IMR-90 (cell line): ENCODE measurements at regions not wholly inside any gene's neighbourhood (a gene's known extent, or its start where the extent isn't known, plus 50 kb on each side); places are given as distances from the start of the nearest gene placed in this dataset.

Source experiments
- ATAC-seq: fragments of 200-7000 bp; cut with Tn5 transposase; 2 replicates; pipeline ENCODE4 v1.9.1; 2020; ENCODE audit warnings: low read depth, mild to moderate bottlenecking, moderate library complexity
- BruUV-seq: library from RNA; stranded (reverse); fragments of 400-500 nt; replicated peaks from 2 replicates; lab custom pipeline; 2021; lab: Mats Ljungman, UMichigan
- CTCF ChIA-PET: fragments of 300-600 bp; formaldehyde crosslinking; extraction: SDS; loops from one replicate; lab custom pipeline; 2021; ENCODE audit warnings: antibody characterized with exemption; lab: Yijun Ruan, JAX
- POLR2A ChIA-PET: fragments of 300-600 bp; sonication (Branson Sonifier 250); formaldehyde crosslinking; loops from one replicate; lab custom pipeline; 2022; ENCODE audit warnings: antibody characterized with exemption; ENCODE audit not compliant: unreplicated experiment; lab: Charles Lee
- DNase-seq: peaks from one replicate; pipeline ENCODE4 v3.0.0; 2013
- H2AFZ ChIP-seq: replicated peaks from 2 replicates; pipeline ENCODE3; 2013; ENCODE audit warnings: low read length, mild to moderate bottlenecking; ENCODE audit not compliant: poor library complexity
- H2AK5ac ChIP-seq: 2 replicates; pipeline ENCODE4 v1.6.1; 2013; ENCODE audit warnings: low read depth, low read length, inconsistent platforms
- H2AK9ac ChIP-seq: replicated peaks from 2 replicates; pipeline ENCODE3; 2013; ENCODE audit warnings: mild to moderate bottlenecking, low read depth, low read length, moderate library complexity; ENCODE audit not compliant: poor library complexity
- H2BK120ac ChIP-seq: 2 replicates; pipeline ENCODE4 v1.6.1; 2013; ENCODE audit warnings: low read depth, low read length, inconsistent platforms
- H2BK15ac ChIP-seq: 3 replicates; pipeline ENCODE4 v1.6.1; 2013; ENCODE audit warnings: low read depth, low read length, inconsistent platforms
- H2BK20ac ChIP-seq: 2 replicates; pipeline ENCODE4 v1.6.1; 2013; ENCODE audit warnings: low read depth, mild to moderate bottlenecking, inconsistent platforms, low read length, moderate library complexity
- H2BK5ac ChIP-seq: 2 replicates; pipeline ENCODE4 v1.6.1; 2013; ENCODE audit warnings: mild to moderate bottlenecking, low read depth, low read length, inconsistent platforms; ENCODE audit not compliant: poor library complexity, severe bottlenecking
- H3K14ac ChIP-seq: replicated peaks from 2 replicates; pipeline ENCODE4 v1.6.1; 2013; ENCODE audit warnings: low read depth, low read length, inconsistent platforms
- H3K18ac ChIP-seq: 2 replicates; pipeline ENCODE4 v1.6.1; 2013; ENCODE audit warnings: low read depth, low read length, control low read depth
- H3K23ac ChIP-seq: 2 replicates; pipeline ENCODE4 v1.6.1; 2013; ENCODE audit warnings: low read depth, low read length, inconsistent platforms
- H3K27ac ChIP-seq: 2 replicates; pipeline ENCODE4 v1.5.1; 2013; ENCODE audit warnings: mild to moderate bottlenecking, control low read depth, low read length; ENCODE audit not compliant: insufficient read depth
- H3K27me3 ChIP-seq: 2 replicates; pipeline ENCODE4 v1.6.1; 2013; ENCODE audit warnings: low read length; ENCODE audit not compliant: control insufficient read depth, insufficient read depth
- H3K36me3 ChIP-seq: 2 replicates; pipeline ENCODE4 v1.6.1; 2013; ENCODE audit warnings: low read length, mixed read lengths; ENCODE audit not compliant: control insufficient read depth, insufficient read depth
- H3K4ac ChIP-seq: 2 replicates; pipeline ENCODE4 v1.6.1; 2013; ENCODE audit warnings: low read depth, low read length, inconsistent platforms
- H3K4me1 ChIP-seq: 2 replicates; pipeline ENCODE4 v1.6.1; 2013; ENCODE audit warnings: low read length, mixed read lengths; ENCODE audit not compliant: control insufficient read depth, insufficient read depth
- H3K4me2 ChIP-seq: 2 replicates; pipeline ENCODE4 v1.6.1; 2013; ENCODE audit warnings: low read depth, mild to moderate bottlenecking, control low read depth, low read length, moderate library complexity
- H3K4me3 ChIP-seq: 2 replicates; pipeline ENCODE4 v1.5.1; 2013; ENCODE audit warnings: low read depth, mild to moderate bottlenecking, control low read depth, low read length, moderate library complexity; ENCODE audit not compliant: insufficient read depth
- H3K56ac ChIP-seq: 2 replicates; pipeline ENCODE4 v1.6.1; 2013; ENCODE audit warnings: low read length, inconsistent platforms; ENCODE audit not compliant: insufficient read depth; ENCODE audit errors: extremely low read depth
- H3K79me1 ChIP-seq, 2 experiments: 2 replicates each; pipeline ENCODE4 v1.6.1; 2013; ENCODE audit warnings: low read length in 2 of 2, inconsistent platforms in 1 of 2, low read depth in 1 of 2
- H3K9ac ChIP-seq: 2 replicates; pipeline ENCODE4 v1.6.1; 2013; ENCODE audit warnings: low read depth, low read length, control low read depth
- H3K9me1 ChIP-seq: 2 replicates; pipeline ENCODE4 v1.6.1; 2013; ENCODE audit warnings: low read length, inconsistent platforms; ENCODE audit not compliant: insufficient read depth
- H3K9me3 ChIP-seq: 2 replicates; pipeline ENCODE4 v1.6.1; 2013; ENCODE audit warnings: low read length; ENCODE audit not compliant: control insufficient read depth, insufficient read depth
- H4K20me1 ChIP-seq: 2 replicates; pipeline ENCODE4 v1.6.1; 2013; ENCODE audit warnings: low read length, inconsistent platforms; ENCODE audit not compliant: insufficient read depth
- H4K5ac ChIP-seq: 2 replicates; pipeline ENCODE4 v1.6.1; 2013; ENCODE audit warnings: mild to moderate bottlenecking, low read depth, low read length, control low read depth
- H4K8ac ChIP-seq, 2 experiments: 2 replicates each; pipeline ENCODE4 v1.6.1; 2013; ENCODE audit warnings: low read depth in 2 of 2, low read length in 2 of 2, control low read depth in 1 of 2, inconsistent platforms in 1 of 2
- H4K91ac ChIP-seq: 2 replicates; pipeline ENCODE4 v1.6.1; 2013; ENCODE audit warnings: low read depth, low read length, inconsistent platforms; ENCODE audit not compliant: insufficient read depth
- BHLHE40 ChIP-seq: fragments of 150-350 bp; IDR thresholded peaks from 2 replicates; pipeline ENCODE4 v1.6.1; 2016; ENCODE audit warnings: mild to moderate bottlenecking, low read depth, low read length
- CEBPB ChIP-seq: IDR thresholded peaks from 2 replicates; pipeline ENCODE4 v1.6.1; 2012; ENCODE audit warnings: low read depth, low read length, improper control_type of control experiment
- CHD1 ChIP-seq: IDR thresholded peaks from 2 replicates; pipeline ENCODE4 v1.6.1; 2012; ENCODE audit warnings: low read depth, low read length, improper control_type of control experiment
- FOS ChIP-seq: fragments of 150-350 bp; IDR thresholded peaks from 2 replicates; pipeline ENCODE4 v1.6.1; 2016; ENCODE audit warnings: low read depth, low read length
- MAFK ChIP-seq: IDR thresholded peaks from 2 replicates; pipeline ENCODE4 v1.6.1; 2012; ENCODE audit warnings: low read depth, low read length, improper control_type of control experiment
- MAZ ChIP-seq: IDR thresholded peaks from 2 replicates; pipeline ENCODE4 v1.6.1; 2012; ENCODE audit warnings: low read depth, mild to moderate bottlenecking, low read length, improper control_type of control experiment, moderate library complexity, borderline replicate concordance
- MXI1 ChIP-seq: IDR thresholded peaks from 2 replicates; pipeline ENCODE4 v1.6.1; 2012; ENCODE audit warnings: low read depth, mild to moderate bottlenecking, low read length, moderate library complexity, borderline replicate concordance
- NFE2L2 ChIP-seq: fragments of 150-350 bp; IDR thresholded peaks from 2 replicates; pipeline ENCODE4 v1.6.1; 2016; ENCODE audit warnings: low read depth, mild to moderate bottlenecking, low read length
- POLR2A ChIP-seq: IDR thresholded peaks from 2 replicates; pipeline ENCODE4 v1.6.1; 2012; ENCODE audit warnings: mild to moderate bottlenecking, low read depth, low read length
- RAD21 ChIP-seq: IDR thresholded peaks from 2 replicates; pipeline ENCODE4 v1.6.1; 2012; ENCODE audit warnings: low read length, improper control_type of control experiment
- RCOR1 ChIP-seq: IDR thresholded peaks from 2 replicates; pipeline ENCODE4 v1.6.1; 2012; ENCODE audit warnings: mild to moderate bottlenecking, low read length, improper control_type of control experiment; ENCODE audit not compliant: insufficient replicate concordance
- RFX5 ChIP-seq: IDR thresholded peaks from 2 replicates; pipeline ENCODE4 v1.8.0; 2012; ENCODE audit warnings: low read depth, mild to moderate bottlenecking, low read length, moderate library complexity
- SMC3 ChIP-seq: fragments of 150-350 bp; IDR thresholded peaks from 2 replicates; pipeline ENCODE4 v1.6.1; 2016; ENCODE audit warnings: low read depth, mild to moderate bottlenecking, antibody characterized with exemption, low read length, moderate library complexity
- WGBS, 2 experiments: methylation state at CpG; one replicate each; pipeline versions ENCODE4 v1.1.5 to v1.1.7; 2013; ENCODE audit warnings: missing lambda C conversion rate in 2 of 2; ENCODE audit not compliant: insufficient read length in 1 of 2; ENCODE audit errors: extremely low coverage in 2 of 2; 5-methylcytosine and 5-hydroxymethylcytosine counted together
- dilution Hi-C: fragments of 300-500 bp; cut with HindIII; formaldehyde crosslinking; loops from one replicate; pipeline ENCODE4 v1.14.3; 2018; ENCODE audit warnings: low sequenced_read_pairs; ENCODE audit not compliant: unreplicated experiment
- in situ Hi-C: fragments of 300-500 bp; cut with MboI; formaldehyde crosslinking; loops from 3 replicates; pipeline ENCODE4 v1.14.3; 2019; ENCODE audit warnings: low sequenced_read_pairs, inconsistent platforms, mixed read lengths
- intact Hi-C: fragments of 100-400 bp; cut with micrococcal nuclease; formaldehyde crosslinking; loops from 2 replicates; pipeline ENCODE4 v1.10.0; 2022
- TF ChIP-seq, protein P1 (sequence below): fragments of 150-350 bp; IDR thresholded peaks from 2 replicates; pipeline ENCODE4 v1.6.1; 2017; ENCODE audit warnings: mild to moderate bottlenecking, antibody characterized with exemption, low read length, low read depth
- TF ChIP-seq, protein P2 (sequence below): conservative IDR thresholded peaks from 2 replicates; pipeline ENCODE4 v1.5.1; 2012; ENCODE audit warnings: mild to moderate bottlenecking, low read depth, low read length, improper control_type of control experiment
- TF ChIP-seq, protein P3 (sequence below): fragments of 150-350 bp; IDR thresholded peaks from 2 replicates; pipeline ENCODE4 v1.6.1; 2016; ENCODE audit warnings: low read depth, mild to moderate bottlenecking, low read length, moderate library complexity, borderline replicate concordance

DNA sequence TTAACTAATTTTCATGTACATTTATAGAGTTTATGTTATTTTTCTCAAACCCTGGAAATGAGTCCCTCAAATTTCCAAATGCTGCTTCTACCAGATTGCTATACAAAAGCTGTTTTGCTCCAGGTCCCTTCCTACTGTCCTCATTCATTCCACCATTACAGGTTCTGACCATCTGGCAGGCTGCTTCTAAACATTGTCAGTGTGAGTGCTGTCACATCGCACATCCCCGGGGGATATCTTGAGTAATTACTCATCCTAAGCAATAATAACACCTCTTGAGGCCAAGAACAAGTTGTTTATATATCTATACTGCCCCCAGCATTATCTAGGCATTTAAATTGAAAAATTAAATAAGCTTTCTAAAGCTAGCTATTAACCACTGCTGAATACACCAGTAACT, 1675.3 kb upstream of the CDH6 start:
- Histone ChIP-seq H4K5ac (no peak overlapping the region), H2BK5ac (no peak overlapping the region), H3K9ac (no peak overlapping the region), H3K14ac (no peak overlapping the region), H3K23ac (no peak overlapping the region), H2BK120ac (no peak overlapping the region), H3K4me3 (no peak overlapping the region), H4K8ac (no peak overlapping the region), H3K27me3 (no peaks in the 10 kb centered on the region), H4K20me1 (no peaks in the 10 kb centered on the region), H3K4ac (no peak overlapping the region), H2BK15ac (no peak overlapping the region), H3K36me3 (no peaks in the 10 kb centered on the region), H2AK5ac (no peak overlapping the region), H3K4me2 (no peak overlapping the region), H3K9me3 (peaks cover 6% of the 10 kb centered on the region), H3K56ac (no peak overlapping the region), H4K91ac (no peak overlapping the region), H3K9me1 (no peaks in the 10 kb centered on the region), H2BK20ac (no peak overlapping the region), H3K79me1 (no peaks in the 10 kb centered on the region), H3K27ac (no peak overlapping the region), H3K18ac (no peak overlapping the region), H2AFZ (no peak overlapping the region), H3K4me1 (no peaks in the 10 kb centered on the region), H2AK9ac (no peak overlapping the region)
- POLR2A ChIA-PET: no interaction called here
- dilution Hi-C loops (no loop called here), intact Hi-C loops (no loop called here), in situ Hi-C loops (no loop called here)
- WGBS, 2 experiments: no CpG with 5 or more reads among the region's 2 CpGs
- no peak for DNase-seq
- BruUV-seq: no TSS peak
- no peak for ATAC-seq
- CTCF ChIA-PET: interaction anchor here (0.6 kb wide), 1 partner anchor 197 kb away, joined by 3 read pairs; no protein-coding TSS in a partner anchor
- TF ChIP-seq, protein P1, sequence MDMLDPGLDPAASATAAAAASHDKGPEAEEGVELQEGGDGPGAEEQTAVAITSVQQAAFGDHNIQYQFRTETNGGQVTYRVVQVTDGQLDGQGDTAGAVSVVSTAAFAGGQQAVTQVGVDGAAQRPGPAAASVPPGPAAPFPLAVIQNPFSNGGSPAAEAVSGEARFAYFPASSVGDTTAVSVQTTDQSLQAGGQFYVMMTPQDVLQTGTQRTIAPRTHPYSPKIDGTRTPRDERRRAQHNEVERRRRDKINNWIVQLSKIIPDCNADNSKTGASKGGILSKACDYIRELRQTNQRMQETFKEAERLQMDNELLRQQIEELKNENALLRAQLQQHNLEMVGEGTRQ: no peak
- TF ChIP-seq CHD1: no peak
- no peak for TF ChIP-seq SMC3
- TF ChIP-seq, protein P2, sequence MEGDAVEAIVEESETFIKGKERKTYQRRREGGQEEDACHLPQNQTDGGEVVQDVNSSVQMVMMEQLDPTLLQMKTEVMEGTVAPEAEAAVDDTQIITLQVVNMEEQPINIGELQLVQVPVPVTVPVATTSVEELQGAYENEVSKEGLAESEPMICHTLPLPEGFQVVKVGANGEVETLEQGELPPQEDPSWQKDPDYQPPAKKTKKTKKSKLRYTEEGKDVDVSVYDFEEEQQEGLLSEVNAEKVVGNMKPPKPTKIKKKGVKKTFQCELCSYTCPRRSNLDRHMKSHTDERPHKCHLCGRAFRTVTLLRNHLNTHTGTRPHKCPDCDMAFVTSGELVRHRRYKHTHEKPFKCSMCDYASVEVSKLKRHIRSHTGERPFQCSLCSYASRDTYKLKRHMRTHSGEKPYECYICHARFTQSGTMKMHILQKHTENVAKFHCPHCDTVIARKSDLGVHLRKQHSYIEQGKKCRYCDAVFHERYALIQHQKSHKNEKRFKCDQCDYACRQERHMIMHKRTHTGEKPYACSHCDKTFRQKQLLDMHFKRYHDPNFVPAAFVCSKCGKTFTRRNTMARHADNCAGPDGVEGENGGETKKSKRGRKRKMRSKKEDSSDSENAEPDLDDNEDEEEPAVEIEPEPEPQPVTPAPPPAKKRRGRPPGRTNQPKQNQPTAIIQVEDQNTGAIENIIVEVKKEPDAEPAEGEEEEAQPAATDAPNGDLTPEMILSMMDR: no peak
- TF ChIP-seq, protein P3, sequence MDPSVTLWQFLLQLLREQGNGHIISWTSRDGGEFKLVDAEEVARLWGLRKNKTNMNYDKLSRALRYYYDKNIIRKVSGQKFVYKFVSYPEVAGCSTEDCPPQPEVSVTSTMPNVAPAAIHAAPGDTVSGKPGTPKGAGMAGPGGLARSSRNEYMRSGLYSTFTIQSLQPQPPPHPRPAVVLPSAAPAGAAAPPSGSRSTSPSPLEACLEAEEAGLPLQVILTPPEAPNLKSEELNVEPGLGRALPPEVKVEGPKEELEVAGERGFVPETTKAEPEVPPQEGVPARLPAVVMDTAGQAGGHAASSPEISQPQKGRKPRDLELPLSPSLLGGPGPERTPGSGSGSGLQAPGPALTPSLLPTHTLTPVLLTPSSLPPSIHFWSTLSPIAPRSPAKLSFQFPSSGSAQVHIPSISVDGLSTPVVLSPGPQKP: no peak
- TF ChIP-seq FOS: no peak
- TF ChIP-seq RAD21: no peak
- no peak for TF ChIP-seq MAFK
- TF ChIP-seq MXI1: no peak
- no peak for TF ChIP-seq BHLHE40
- no peak for TF ChIP-seq RCOR1
- no peak for TF ChIP-seq RFX5
- TF ChIP-seq POLR2A: no peak
- no peak for TF ChIP-seq CEBPB
- no peak for TF ChIP-seq NFE2L2
- TF ChIP-seq MAZ: no peak
